HCT116 (cell line): ENCODE measurements at regions not wholly inside any gene's neighbourhood (a gene's known extent, or its start where the extent isn't known, plus 50 kb on each side); places are given as distances from the start of the nearest gene placed in this dataset.

Experiments
- CBX3 ChIP-seq: IDR thresholded peaks from 2 replicates; pipeline ENCODE4 v1.6.1; 2012; ENCODE audit warnings: low read depth
- CEBPB ChIP-seq: IDR thresholded peaks from 2 replicates; pipeline ENCODE4 v1.6.1; 2012; ENCODE audit warnings: low read depth
- CTCF ChIP-seq, 3 experiments: fragments of 200-600 bp in 1 of 3; sonication (generic) in 1 of 3; IDR thresholded peaks in 2 of 3; conservative IDR thresholded peaks in 1 of 3; 2 replicates each; pipeline ENCODE4 v1.5.1; 2012 to 2017; ENCODE audit warnings: low read depth in 2 of 3, low read length in 2 of 3, antibody characterized with exemption in 1 of 3, borderline replicate concordance in 1 of 3, control low read depth in 1 of 3, mild to moderate bottlenecking in 1 of 3, mixed read lengths in 1 of 3, mixed run types in 1 of 3, moderate library complexity in 1 of 3; ENCODE audit not compliant: insufficient read depth in 1 of 3
- EZH2 ChIP-seq: fragments of 200-600 bp; sonication (generic); IDR thresholded peaks from 2 replicates; pipeline ENCODE4 v1.6.1; 2017; ENCODE audit warnings: antibody characterized with exemption, mixed run types
- JUND ChIP-seq: IDR thresholded peaks from 2 replicates; pipeline ENCODE4 v1.6.1; 2012
- MAX ChIP-seq: IDR thresholded peaks from 2 replicates; pipeline ENCODE4 v1.6.1; 2012
- POLR2A ChIP-seq: IDR thresholded peaks from 2 replicates; pipeline ENCODE4 v1.7.0; 2011; ENCODE audit warnings: borderline replicate concordance; ENCODE audit not compliant: insufficient read depth, insufficient read length; ENCODE audit errors: extremely low read depth
- POLR2AphosphoS5 ChIP-seq: IDR thresholded peaks from 2 replicates; pipeline ENCODE4 v1.6.1; 2011; ENCODE audit warnings: mild to moderate bottlenecking, low read depth, low read length, moderate library complexity
- RAD21 ChIP-seq: IDR thresholded peaks from 2 replicates; pipeline ENCODE4 v1.6.1; 2012; ENCODE audit warnings: low read depth, mild to moderate bottlenecking
- REST ChIP-seq: IDR thresholded peaks from 2 replicates; pipeline ENCODE4 v1.6.1; 2012; ENCODE audit warnings: low read depth
- TCF7L2 ChIP-seq: IDR thresholded peaks from 2 replicates; pipeline ENCODE4 v1.7.0; 2011; ENCODE audit warnings: borderline replicate concordance, inconsistent platforms; ENCODE audit not compliant: insufficient read depth, insufficient read length; ENCODE audit errors: extremely low read depth
- YY1 ChIP-seq: IDR thresholded peaks from 2 replicates; pipeline ENCODE4 v1.6.1; 2011; ENCODE audit warnings: low read length, low read depth, moderate library complexity, mild to moderate bottlenecking; ENCODE audit not compliant: insufficient replicate concordance; ENCODE audit errors: extremely low read depth
- ZFX ChIP-seq: fragments of 450-650 bp; IDR thresholded peaks from 2 replicates; pipeline ENCODE4 v1.6.1; 2017

GRCh38 chr14:42141328-42141727 lies 534.7 kb downstream of the LRFN5 start:
- no peak for TF ChIP-seq CBX3
- TF ChIP-seq CEBPB, result no peak
- no peak for TF ChIP-seq CTCF (IDR thresholded peaks at IDR 0.05 in 2 of 3, conservative IDR thresholded peaks at IDR 0.05 in 1 of 3; ENCODE audit: borderline replicate concordance in 1 of 3, insufficient read depth in 1 of 3, low read depth in 2 of 3, low read length in 2 of 3)
- no peak for TF ChIP-seq POLR2A
- TF ChIP-seq YY1, result no peak
- no peak for TF ChIP-seq ZFX
- no peak for TF ChIP-seq RAD21
- no peak for TF ChIP-seq JUND
- no peak for TF ChIP-seq POLR2AphosphoS5
- TF ChIP-seq MAX, result no peak
- TF ChIP-seq TCF7L2, result no peak
- no peak for TF ChIP-seq EZH2
- TF ChIP-seq REST, result no peak
